ENCODE measurements at regions not wholly inside any gene's neighbourhood (a gene's known extent, or its start where the extent isn't known, plus 50 kb on each side); places are given as distances from the start of the nearest gene placed in this dataset.

GRCh38 chr10:91024541-91024940, 103.7 kb upstream of the ANKRD1 start:
- TF ChIP-seq CTCF (IDR thresholded peaks at IDR 0.05), result no peak
- TF ChIP-seq EP300 (IDR thresholded peaks at IDR 0.05), result no peak
- no peak for TF ChIP-seq POLR2A (IDR thresholded peaks at IDR 0.05)

All from tibial nerve (tissue), 4 donors.